Right lobe of liver (tissue), 4 donors: ENCODE measurements at regions not wholly inside any gene's neighbourhood (a gene's known extent, or its start where the extent isn't known, plus 50 kb on each side); places are given as distances from the start of the nearest gene placed in this dataset.

Source experiments
- CTCF ChIP-seq, 4 donors: fragments of 200-600 bp in 3 of 4; fragments of 450-650 bp in 1 of 4; IDR thresholded peaks; one replicate each; pipeline versions ENCODE4 v1.5.1 to v1.8.0; 2016 to 2022; ENCODE audit warnings: antibody characterized with exemption in 4 of 4, mild to moderate bottlenecking in 2 of 4
- POLR2A ChIP-seq: fragments of 450-650 bp; IDR thresholded peaks from one replicate; pipeline ENCODE4 v1.6.1; 2017; ENCODE audit warnings: antibody characterized with exemption, mild to moderate bottlenecking
- donor health status: DM: no; HTN: no; CAD: no.
- donor health status: DM: no; HTN: no; CAD: no.
- donor health status: DM: no; HTN: yes; CAD: no.

- TF ChIP-seq CTCF (IDR thresholded peaks at IDR 0.05) (no peak), POLR2A (no peak)
These were observed 446.9 kb upstream of the DPPA4 start for GRCh38 chr3:109784285-109784684.
